Fibroblast of lung (primary cell): ENCODE measurements at regions not wholly inside any gene's neighbourhood (a gene's known extent, or its start where the extent isn't known, plus 50 kb on each side); places are given as distances from the start of the nearest gene placed in this dataset.

Experiments used
- DNase-seq, 2 donors: peaks; one replicate each; pipeline versions ENCODE4 v3.0.0 to v3.0.0-alpha.2; 2010; ENCODE audit warnings: low read depth in 2 of 2
- H2AFZ ChIP-seq: 2 replicates; pipeline ENCODE4 v1.5.1; 2012; ENCODE audit warnings: low read length, control low read depth, inconsistent platforms
- H3K27ac ChIP-seq: 2 replicates; pipeline ENCODE4 v1.5.1; 2011; ENCODE audit warnings: low read length, control low read depth; ENCODE audit not compliant: insufficient read depth
- H3K27me3 ChIP-seq: 2 replicates; pipeline ENCODE4 v1.5.1; 2011; ENCODE audit warnings: mild to moderate bottlenecking, low read length; ENCODE audit not compliant: control insufficient read depth, insufficient read depth
- H3K36me3 ChIP-seq: 2 replicates; pipeline ENCODE4 v1.5.1; 2011; ENCODE audit warnings: low read length; ENCODE audit not compliant: control insufficient read depth, insufficient read depth
- H3K4me1 ChIP-seq: 2 replicates; pipeline ENCODE4 v1.5.1; 2011; ENCODE audit warnings: low read length; ENCODE audit not compliant: control insufficient read depth, insufficient read depth; ENCODE audit errors: extremely low read depth
- H3K4me2 ChIP-seq: 2 replicates; pipeline ENCODE4 v1.5.1; 2011; ENCODE audit warnings: low read length, control low read depth; ENCODE audit not compliant: insufficient read depth; ENCODE audit errors: extremely low read depth
- H3K4me3 ChIP-seq, 4 experiments: fragments of 200-600 bp in 1 of 4; sonication (generic) in 1 of 4; replicated peaks in 1 of 4; 2 replicates each; pipeline ENCODE4 v1.5.1; 2011 to 2016; ENCODE audit warnings: low read length in 4 of 4, low read depth in 3 of 4, mild to moderate bottlenecking in 3 of 4, control low read depth in 2 of 4, inconsistent platforms in 1 of 4, mixed read lengths in 1 of 4; ENCODE audit not compliant: insufficient read depth in 1 of 4; ENCODE audit errors: control extremely low read depth in 1 of 4
- H3K79me2 ChIP-seq: 2 replicates; pipeline ENCODE4 v1.5.1; 2012; ENCODE audit warnings: mild to moderate bottlenecking, low read length, inconsistent platforms; ENCODE audit not compliant: control insufficient read depth, insufficient read depth
- H3K9ac ChIP-seq: 2 replicates; pipeline ENCODE4 v1.5.1; 2011; ENCODE audit warnings: mild to moderate bottlenecking, low read length, control low read depth; ENCODE audit not compliant: insufficient read depth
- H3K9me3 ChIP-seq: 2 replicates; pipeline ENCODE4 v1.5.1; 2012; ENCODE audit warnings: low read depth, low read length; ENCODE audit not compliant: control insufficient read depth, insufficient read depth
- H4K20me1 ChIP-seq: 2 replicates; pipeline ENCODE4 v1.5.1; 2011; ENCODE audit warnings: low read length; ENCODE audit not compliant: control insufficient read depth, insufficient read depth; ENCODE audit errors: extremely low read depth
- CTCF ChIP-seq, 2 donors: IDR thresholded peaks in 1 of 2; conservative IDR thresholded peaks in 1 of 2; 1 replicate in 1 of 2; 2 replicates in 1 of 2; pipeline ENCODE4 v1.5.1; 2011 to 2012; ENCODE audit warnings: low read length in 2 of 2, control low read depth in 1 of 2, inconsistent platforms in 1 of 2, low read depth in 1 of 2, mild to moderate bottlenecking in 1 of 2
- EZH2 ChIP-seq: IDR thresholded peaks from 2 replicates; pipeline ENCODE4 v1.5.1; 2012; ENCODE audit warnings: low read length, control low read depth, mild to moderate bottlenecking; ENCODE audit errors: missing control alignments

DNA sequence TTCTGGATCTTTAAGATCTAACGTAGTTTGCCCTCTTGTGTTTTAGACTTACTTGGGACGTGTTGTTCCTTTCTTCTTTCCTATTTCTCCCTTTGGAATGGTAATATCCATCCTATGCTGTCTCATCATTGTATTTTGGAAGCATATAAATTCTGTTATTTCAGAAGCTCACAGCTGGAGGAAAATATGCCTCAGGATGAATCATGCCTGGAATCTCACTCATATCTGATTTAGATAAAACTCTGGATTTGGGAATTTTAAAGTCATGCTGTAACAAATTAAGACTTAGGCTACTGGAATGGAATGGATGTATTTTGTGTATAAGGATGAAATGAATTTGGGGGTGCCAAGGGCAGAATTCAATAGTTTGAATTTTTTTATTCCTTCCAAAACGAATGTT, 245.2 kb upstream of the GULP1 start:
- no peaks in the 10 kb centered on the region for H3K4me1 ChIP-seq
- no peak overlapping the region for H3K9ac ChIP-seq
- no peak overlapping the region for H3K27ac ChIP-seq
- H3K27me3 ChIP-seq, result no peaks in the 10 kb centered on the region
- no peak overlapping the region for H3K4me3 ChIP-seq
- no peaks in the 10 kb centered on the region for H3K79me2 ChIP-seq
- TF ChIP-seq EZH2, result no peak
- TF ChIP-seq CTCF (conservative IDR thresholded peaks at IDR 0.05 in 1 of 2, IDR thresholded peaks at IDR 0.05 in 1 of 2; ENCODE audit: low read depth in 1 of 2, low read length in 2 of 2), result no peak
- no peaks in the 10 kb centered on the region for H4K20me1 ChIP-seq
- no peaks in the 10 kb centered on the region for H3K36me3 ChIP-seq
- no peaks in the 10 kb centered on the region for H3K9me3 ChIP-seq
- no peak overlapping the region for H3K4me2 ChIP-seq
- no peak overlapping the region for H2AFZ ChIP-seq
- DNase-seq, result peak; percentile 31 to 72

GRCh38 chr2:188047735-188048134, 243.9 kb upstream of the GULP1 start:
- no peaks in the 10 kb centered on the region for H3K9me3 ChIP-seq
- no peaks in the 10 kb centered on the region for H4K20me1 ChIP-seq
- no peak overlapping the region for H2AFZ ChIP-seq
- H3K79me2 ChIP-seq, result no peaks in the 10 kb centered on the region
- H3K4me1 ChIP-seq, result no peaks in the 10 kb centered on the region
- no peaks in the 10 kb centered on the region for H3K36me3 ChIP-seq
- no peak overlapping the region for H3K27ac ChIP-seq
- H3K4me2 ChIP-seq, result no peak overlapping the region
- no peaks in the 10 kb centered on the region for H3K27me3 ChIP-seq
- no peak overlapping the region for H3K9ac ChIP-seq
- no peak for DNase-seq
- TF ChIP-seq EZH2, result no peak
- no peak for TF ChIP-seq CTCF (conservative IDR thresholded peaks at IDR 0.05 in 1 of 2, IDR thresholded peaks at IDR 0.05 in 1 of 2; ENCODE audit: low read depth in 1 of 2, low read length in 2 of 2)
- no peak overlapping the region for H3K4me3 ChIP-seq

DNA sequence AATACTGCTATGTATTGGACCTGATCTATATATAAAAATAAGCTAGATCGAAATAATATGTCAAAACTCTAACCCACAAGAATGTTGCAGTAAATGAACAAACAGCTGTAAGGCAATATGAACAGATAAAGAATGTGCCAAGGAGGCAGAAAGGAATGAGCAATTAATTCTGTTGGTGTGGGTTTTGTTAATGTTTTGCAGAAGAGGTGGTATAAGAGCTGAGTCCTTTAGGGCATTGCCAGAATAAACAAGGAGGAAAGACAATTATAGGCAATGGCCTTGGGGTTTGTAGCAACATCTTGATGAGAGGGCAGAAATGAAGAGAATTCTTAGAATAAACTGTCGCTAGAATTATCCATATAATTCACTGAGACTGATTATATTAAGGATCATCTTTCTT, 240.9 kb upstream of the GULP1 start:
- H3K27ac ChIP-seq, result no peak overlapping the region
- no peaks in the 10 kb centered on the region for H3K4me1 ChIP-seq
- TF ChIP-seq CTCF (conservative IDR thresholded peaks at IDR 0.05 in 1 of 2, IDR thresholded peaks at IDR 0.05 in 1 of 2; ENCODE audit: low read depth in 1 of 2, low read length in 2 of 2) (no peak), EZH2 (no peak)
- H3K27me3 ChIP-seq, result no peaks in the 10 kb centered on the region
- H3K9me3 ChIP-seq, result no peaks in the 10 kb centered on the region
- peak in 1 of 2 donors; percentile 73 for DNase-seq
- H3K4me2 ChIP-seq, result no peak overlapping the region
- H3K79me2 ChIP-seq, result no peaks in the 10 kb centered on the region
- no peaks in the 10 kb centered on the region for H4K20me1 ChIP-seq
- H3K4me3 ChIP-seq, result no peak overlapping the region
- H2AFZ ChIP-seq, result no peak overlapping the region
- no peaks in the 10 kb centered on the region for H3K36me3 ChIP-seq
- H3K9ac ChIP-seq, result no peak overlapping the region
